ENCODE measurements at regions not wholly inside any gene's neighbourhood (a gene's known extent, or its start where the extent isn't known, plus 50 kb on each side); places are given as distances from the start of the nearest gene placed in this dataset.
"Not testable (repeated sequence)": the region's sequence is repeated elsewhere in the genome, so short reads cannot be mapped to it uniquely, and the experiment has no call there.

DNA sequence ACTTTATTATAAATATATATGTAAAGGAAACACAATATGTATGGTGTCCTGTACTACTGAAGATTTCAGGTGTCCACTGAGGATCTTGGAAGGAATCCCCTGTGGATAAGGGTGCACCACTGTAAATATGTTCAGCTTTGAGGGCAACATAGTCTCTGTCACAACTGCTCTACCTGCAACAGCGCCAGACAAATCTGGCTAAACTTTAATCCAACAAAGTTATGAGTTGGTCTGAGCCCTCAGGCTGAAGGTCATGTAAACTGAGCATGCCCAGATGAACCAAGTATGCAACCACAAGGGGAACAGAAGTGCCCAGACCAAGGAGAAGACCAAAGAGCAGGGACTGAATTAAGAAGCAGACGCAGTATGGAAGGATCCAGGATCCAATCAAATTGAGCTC is 1541.2 kb downstream of the SPATA31A7 start:
- H3K4me1 Mint-ChIP-seq; H3K4me3 Mint-ChIP-seq; H3K36me3 Mint-ChIP-seq (ENCODE audit: low read depth); DNase-seq (ENCODE audit: low read depth, low spot score); H3K27ac Mint-ChIP-seq (ENCODE audit: unreplicated experiment); H3K9me3 Mint-ChIP-seq; H3K27me3 Mint-ChIP-seq (ENCODE audit: low read depth): not testable (repeated sequence)

- DNase-seq (ENCODE audit: low read depth, low spot score); H3K9me3 Mint-ChIP-seq; H3K4me1 Mint-ChIP-seq; H3K36me3 Mint-ChIP-seq (ENCODE audit: low read depth); H3K4me3 Mint-ChIP-seq; H3K27me3 Mint-ChIP-seq (ENCODE audit: low read depth); H3K27ac Mint-ChIP-seq (ENCODE audit: unreplicated experiment): not testable (repeated sequence)
Measured at GRCh38 chr9:62737004-62737606, 1547.3 kb downstream of the SPATA31A7 start.

DNA sequence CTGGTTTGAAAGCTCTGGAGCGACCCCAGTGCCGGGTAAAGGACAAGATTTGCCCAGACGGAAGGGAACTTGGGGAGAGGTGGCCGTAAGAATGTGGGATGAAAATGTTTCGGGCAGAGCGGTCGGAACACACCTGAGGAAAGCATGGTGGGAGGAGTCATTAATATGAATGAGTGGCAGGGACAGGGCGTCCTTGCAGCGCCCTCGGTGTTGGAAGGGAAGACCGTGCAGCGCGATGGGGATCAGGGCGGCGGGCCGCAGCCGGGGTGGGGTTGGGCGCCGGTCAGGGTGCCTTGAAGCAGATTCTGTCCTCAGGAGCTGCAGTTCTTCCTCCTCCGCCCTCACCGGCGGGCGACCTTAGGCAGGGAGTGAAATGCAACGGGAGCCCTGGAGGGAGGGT is 1548.1 kb downstream of the SPATA31A7 start:
- not testable (repeated sequence) for H3K4me1 Mint-ChIP-seq; H3K36me3 Mint-ChIP-seq (ENCODE audit: low read depth); H3K27me3 Mint-ChIP-seq (ENCODE audit: low read depth); H3K9me3 Mint-ChIP-seq; H3K27ac Mint-ChIP-seq (ENCODE audit: unreplicated experiment); H3K4me3 Mint-ChIP-seq; DNase-seq (ENCODE audit: low read depth, low spot score)

- H3K27me3 Mint-ChIP-seq (ENCODE audit: low read depth); H3K4me1 Mint-ChIP-seq; H3K27ac Mint-ChIP-seq (ENCODE audit: unreplicated experiment); H3K4me3 Mint-ChIP-seq; H3K36me3 Mint-ChIP-seq (ENCODE audit: low read depth); DNase-seq (ENCODE audit: low read depth, low spot score); H3K9me3 Mint-ChIP-seq: not testable (repeated sequence)
Measured at GRCh38 chr9:62745774-62746529, 1556.1 kb downstream of the SPATA31A7 start.

All from neural crest cell (in vitro differentiated cells).